SK-N-SH (cell line): ENCODE measurements at regions not wholly inside any gene's neighbourhood (a gene's known extent, or its start where the extent isn't known, plus 50 kb on each side); places are given as distances from the start of the nearest gene placed in this dataset.

ENCODE experiments used
- CTCF ChIP-seq: fragments of 200-600 bp; sonication (generic); IDR thresholded peaks from 2 replicates; pipeline ENCODE4 v1.6.1; 2017; ENCODE audit warnings: antibody characterized with exemption, mild to moderate bottlenecking, moderate library complexity
- EP300 ChIP-seq, 2 experiments: IDR thresholded peaks; 2 replicates each; pipeline versions ENCODE4 v1.4.0 to v1.6.1; 2012; ENCODE audit warnings: borderline replicate concordance in 1 of 2, low read depth in 1 of 2, low read length in 1 of 2
- EZH2phosphoT487 ChIP-seq: fragments of 200-600 bp; sonication (generic); IDR thresholded peaks from 2 replicates; pipeline ENCODE4 v1.6.1; 2017; ENCODE audit warnings: low read depth, mixed run types, mild to moderate bottlenecking, antibody characterized with exemption, moderate library complexity, borderline replicate concordance
- FOXM1 ChIP-seq: IDR thresholded peaks from 2 replicates; pipeline ENCODE4 v1.4.0; 2012; ENCODE audit warnings: low read depth, mild to moderate bottlenecking
- GATA2 ChIP-seq: sonication (generic); formaldehyde crosslinking; IDR thresholded peaks from 2 replicates; pipeline ENCODE4 v1.5.0; 2020; ENCODE audit warnings: mild to moderate bottlenecking, missing genetic modification reagents
- MAX ChIP-seq: IDR thresholded peaks from 2 replicates; pipeline ENCODE4 v1.4.0; 2012; ENCODE audit warnings: low read depth
- MEF2A ChIP-seq: IDR thresholded peaks from 2 replicates; pipeline ENCODE4 v1.4.0; 2012; ENCODE audit warnings: low read depth, borderline replicate concordance
- MXI1 ChIP-seq: IDR thresholded peaks from 2 replicates; pipeline ENCODE4 v1.6.1; 2012; ENCODE audit warnings: mild to moderate bottlenecking, low read depth, low read length, improper control_type of control experiment
- NFIC ChIP-seq: IDR thresholded peaks from 2 replicates; pipeline ENCODE4 v1.4.0; 2012; ENCODE audit warnings: borderline replicate concordance
- POLR2AphosphoS5 ChIP-seq: IDR thresholded peaks from 2 replicates; pipeline ENCODE4 v1.6.1; 2012; ENCODE audit warnings: low read depth, low read length
- REST ChIP-seq: IDR thresholded peaks from 2 replicates; pipeline ENCODE4 v1.6.1; 2012; ENCODE audit warnings: mild to moderate bottlenecking, low read depth, low read length, moderate library complexity
- RFX5 ChIP-seq: IDR thresholded peaks from 2 replicates; pipeline ENCODE4 v1.6.1; 2012; ENCODE audit warnings: mild to moderate bottlenecking, improper control_type of control experiment, low read length
- SMC3 ChIP-seq: IDR thresholded peaks from 2 replicates; pipeline ENCODE4 v1.6.1; 2012; ENCODE audit warnings: low read depth, low read length, improper control_type of control experiment

- TF ChIP-seq CTCF = no peak
- no peak for TF ChIP-seq REST
- no peak for TF ChIP-seq SMC3
- no peak for TF ChIP-seq MAX
- no peak for TF ChIP-seq EP300 (IDR thresholded peaks at IDR 0.05; ENCODE audit: borderline replicate concordance in 1 of 2, low read depth in 1 of 2, low read length in 1 of 2)
- TF ChIP-seq EZH2phosphoT487 = no peak
- TF ChIP-seq FOXM1 = no peak
- TF ChIP-seq MEF2A = no peak
- TF ChIP-seq POLR2AphosphoS5 = no peak
- no peak for TF ChIP-seq RFX5
- TF ChIP-seq NFIC = no peak
- no peak for TF ChIP-seq GATA2
- TF ChIP-seq MXI1 = no peak
These were observed 88.8 kb upstream of the RMDN2 start for GRCh38 chr2:37836270-37836669.
